Gastrocnemius medialis (tissue), 4 donors: ENCODE measurements at regions not wholly inside any gene's neighbourhood (a gene's known extent, or its start where the extent isn't known, plus 50 kb on each side); places are given as distances from the start of the nearest gene placed in this dataset.

Source experiments
- ATAC-seq, 2 donors: fragments of 150-250 bp; one replicate each; pipeline ENCODE4 v1.9.1; 2016
- DNase-seq, 2 donors: peaks; one replicate each; pipeline ENCODE4 v3.0.0-alpha.2; 2019
- H3K27ac ChIP-seq, 4 donors: fragments of 200-600 bp; sonication (generic); 1 replicate in 1 of 4; 2 replicates in 3 of 4; pipeline ENCODE4 v1.5.1; 2016 to 2018; ENCODE audit warnings: mild to moderate bottlenecking in 2 of 4, moderate library complexity in 1 of 4
- H3K27me3 ChIP-seq, 3 donors: fragments of 200-600 bp; sonication (generic) in 2 of 3; 1 replicate in 1 of 3; 2 replicates in 2 of 3; pipeline versions ENCODE4 v1.5.1 to v1.6.0; 2016 to 2019; ENCODE audit warnings: mild to moderate bottlenecking in 1 of 3, moderate library complexity in 1 of 3
- H3K36me3 ChIP-seq, 2 donors: fragments of 200-600 bp; sonication (generic) in 1 of 2; one replicate each; pipeline ENCODE4 v1.5.1; 2017 to 2018
- H3K4me1 ChIP-seq, 2 donors: fragments of 200-600 bp; sonication (generic) in 1 of 2; one replicate each; pipeline ENCODE4 v1.5.1; 2016 to 2017; ENCODE audit warnings: mild to moderate bottlenecking in 2 of 2
- H3K4me3 ChIP-seq, 4 donors: fragments of 200-600 bp; sonication (generic) in 3 of 4; 1 replicate in 1 of 4; 2 replicates in 3 of 4; pipeline ENCODE4 v1.5.1; 2016 to 2019; ENCODE audit warnings: mild to moderate bottlenecking in 2 of 4
- H3K9me3 ChIP-seq, 3 donors: fragments of 200-600 bp; sonication (generic) in 2 of 3; 1 replicate in 1 of 3; 2 replicates in 2 of 3; pipeline ENCODE4 v1.5.1; 2016 to 2019
- CTCF ChIP-seq, 5 experiments: fragments of 450-650 bp in 3 of 5; fragments of 200-600 bp in 2 of 5; sonication (generic) in 2 of 5; IDR thresholded peaks in 4 of 5; conservative IDR thresholded peaks in 1 of 5; 1 replicate in 4 of 5; 2 replicates in 1 of 5; pipeline ENCODE4 v1.5.1; 2016 to 2019; ENCODE audit warnings: antibody characterized with exemption in 5 of 5, mild to moderate bottlenecking in 3 of 5, moderate library complexity in 3 of 5
- POLR2A ChIP-seq, 2 donors: fragments of 450-650 bp; IDR thresholded peaks; one replicate each; pipeline ENCODE4 v1.6.1; 2017; ENCODE audit warnings: antibody characterized with exemption in 2 of 2, mild to moderate bottlenecking in 2 of 2, moderate library complexity in 2 of 2
- in situ Hi-C, 4 donors: fragments of 200-750 bp; cut with MboI; loops; one replicate each; pipeline versions ENCODE4 v1.15.0 to v1.8.0; 2017; ENCODE audit warnings: low sequenced_read_pairs in 4 of 4
- intact Hi-C: fragments of 100-400 bp; cut with DNase I; formaldehyde crosslinking; loops from one replicate; pipeline ENCODE4 v1.15.1; 2023; ENCODE audit warnings: low total_unique reads

- TF ChIP-seq POLR2A (IDR thresholded peaks at IDR 0.05), result no peak
- TF ChIP-seq CTCF (IDR thresholded peaks at IDR 0.05 in 4 of 5, conservative IDR thresholded peaks at IDR 0.05 in 1 of 5), result no peak
- H3K4me1 ChIP-seq, result no peaks in the 10 kb centered on the region
- H3K36me3 ChIP-seq, result no peaks in the 10 kb centered on the region
- in situ Hi-C loops, result no loop called here
- no peaks in the 10 kb centered on the region for H3K9me3 ChIP-seq
- DNase-seq (no peak), ATAC-seq (no peak)
- no peak overlapping the region for H3K27ac ChIP-seq
- H3K4me3 ChIP-seq, result no peak overlapping the region
- H3K27me3 ChIP-seq, result no peaks in the 10 kb centered on the region
- intact Hi-C loops, result no loop called here
These were observed 380.9 kb downstream of the SOX9 start for GRCh38 chr17:72501404-72502370.

- Histone ChIP-seq H3K27me3 (no peaks in the 10 kb centered on the region), H3K36me3 (no peaks in the 10 kb centered on the region), H3K27ac (no peak overlapping the region), H3K9me3 (no peaks in the 10 kb centered on the region), H3K4me3 (no peak overlapping the region), H3K4me1 (no peaks in the 10 kb centered on the region)
- TF ChIP-seq CTCF (IDR thresholded peaks at IDR 0.05 in 4 of 5, conservative IDR thresholded peaks at IDR 0.05 in 1 of 5), result no peak
- no peak for TF ChIP-seq POLR2A (IDR thresholded peaks at IDR 0.05)
- DNase-seq, result no peak
- no peak for ATAC-seq
- intact Hi-C loops, result no loop called here
- in situ Hi-C loops, result no loop called here
These were observed 381.8 kb downstream of the SOX9 start for GRCh38 chr17:72502371-72503341.

GRCh38 chr17:72503556-72503955 is 382.7 kb downstream of the SOX9 start:
- ATAC-seq, result no peak
- intact Hi-C loops, result no loop called here
- TF ChIP-seq CTCF (IDR thresholded peaks at IDR 0.05 in 4 of 5, conservative IDR thresholded peaks at IDR 0.05 in 1 of 5) (no peak), POLR2A (IDR thresholded peaks at IDR 0.05) (no peak)

GRCh38 chr17:72504783-72505182 is 384.0 kb downstream of the SOX9 start:
- Histone ChIP-seq H3K4me3 (no peak overlapping the region), H3K9me3 (no peaks in the 10 kb centered on the region), H3K36me3 (no peaks in the 10 kb centered on the region), H3K27me3 (no peaks in the 10 kb centered on the region), H3K27ac (no peak overlapping the region), H3K4me1 (no peaks in the 10 kb centered on the region)
- ATAC-seq (no peak), DNase-seq (no peak)
- in situ Hi-C loops (no loop called here), intact Hi-C loops (no loop called here)
- TF ChIP-seq CTCF (IDR thresholded peaks at IDR 0.05 in 4 of 5, conservative IDR thresholded peaks at IDR 0.05 in 1 of 5), result no peak

More at GRCh38 chr17:72503556-72503955, 382.7 kb downstream of the SOX9 start:
- Histone ChIP-seq H3K27ac (no peak overlapping the region), H3K27me3 (no peaks in the 10 kb centered on the region), H3K36me3 (no peaks in the 10 kb centered on the region), H3K4me3 (no peak overlapping the region), H3K4me1 (no peaks in the 10 kb centered on the region), H3K9me3 (no peaks in the 10 kb centered on the region)
- in situ Hi-C loops, result no loop called here
- DNase-seq, result no peak
